ENCODE measurements at regions not wholly inside any gene's neighbourhood (a gene's known extent, or its start where the extent isn't known, plus 50 kb on each side); places are given as distances from the start of the nearest gene placed in this dataset.

DNA sequence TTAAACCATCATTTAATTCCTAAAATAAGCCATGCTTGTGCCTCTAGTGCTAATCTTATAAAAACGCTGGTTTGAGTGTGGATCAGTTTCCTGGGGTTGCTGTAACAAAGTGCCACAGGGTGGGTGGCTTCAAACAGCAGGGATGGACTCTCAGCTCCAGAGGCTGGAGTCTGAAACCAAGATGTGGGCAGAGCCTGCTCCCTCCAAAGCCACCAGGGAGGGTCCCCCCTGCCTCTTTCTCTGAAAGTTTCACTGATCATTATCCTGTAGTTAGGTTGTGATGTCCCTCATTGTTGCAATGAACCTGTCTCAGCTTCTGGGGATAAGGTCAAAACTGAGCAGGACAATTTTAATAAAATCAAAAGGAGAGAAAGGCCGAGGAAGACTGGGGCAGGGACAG is 251.9 kb upstream of the TCERG1L start:
- DNase-seq (ENCODE audit: low read depth) = no peak

DNA sequence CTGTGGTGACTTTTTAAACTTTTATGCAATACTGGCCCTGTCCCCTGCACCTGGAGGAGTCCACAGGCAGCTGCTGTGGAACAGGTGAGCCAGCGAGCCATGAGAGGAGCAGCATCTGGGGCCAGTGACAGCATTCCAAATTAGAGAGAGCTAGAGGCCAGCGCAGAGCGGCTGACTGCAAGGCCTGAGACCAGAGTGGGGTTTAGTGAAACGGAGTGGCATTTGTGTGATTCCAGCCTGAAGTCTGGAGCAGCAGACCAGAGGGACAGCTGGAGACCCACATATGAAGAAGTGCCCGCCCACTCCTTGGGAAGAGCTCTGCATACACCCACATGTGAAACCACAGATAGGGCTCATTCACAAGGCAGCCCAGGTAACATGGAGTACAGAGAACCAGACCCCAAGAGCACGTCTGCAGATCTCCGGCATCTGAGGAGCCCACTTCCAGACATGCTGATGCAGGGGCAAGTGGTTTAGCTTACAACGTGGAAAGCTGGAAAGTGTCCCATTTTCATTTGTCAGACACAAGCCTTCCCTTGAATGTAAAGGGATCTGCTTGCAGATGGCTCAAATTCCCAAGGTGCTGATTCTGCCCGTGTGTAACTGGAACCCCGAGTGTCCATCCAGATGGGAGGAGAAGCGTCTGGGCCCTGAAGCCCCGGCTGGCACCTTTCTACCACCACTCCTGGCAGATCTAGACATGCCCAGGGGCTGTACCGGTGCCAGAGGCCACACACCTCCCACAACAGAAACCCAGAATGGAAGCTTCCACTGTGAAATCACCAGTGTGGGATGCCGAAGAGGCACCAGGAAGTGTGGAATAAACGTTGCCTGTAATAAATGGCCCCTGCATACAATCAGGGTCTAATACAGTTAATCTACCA is 256.0 kb upstream of the TCERG1L start:
- DNase-seq (ENCODE audit: low read depth) = no peak

DNA sequence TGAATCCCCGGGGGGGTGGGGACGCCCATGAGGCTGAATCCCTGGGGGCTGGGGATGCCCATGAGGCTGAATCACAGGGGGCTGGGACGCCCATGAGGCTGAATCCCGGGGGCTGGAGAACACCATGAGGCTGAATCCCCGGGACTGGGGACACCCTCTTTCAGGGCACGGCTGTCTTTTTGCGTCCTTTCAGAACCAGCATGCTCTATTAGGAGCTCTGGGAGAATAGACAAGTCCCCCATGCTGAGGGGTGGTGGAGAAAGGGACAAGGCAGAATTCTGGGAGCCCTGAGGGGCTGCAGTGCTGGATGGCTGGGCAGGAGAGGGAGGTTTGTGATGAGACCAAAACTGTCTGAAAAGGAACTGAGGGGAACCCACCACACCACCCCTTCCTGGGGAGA is 257.3 kb upstream of the TCERG1L start:
- no peak for DNase-seq (ENCODE audit: low read depth)

DNA sequence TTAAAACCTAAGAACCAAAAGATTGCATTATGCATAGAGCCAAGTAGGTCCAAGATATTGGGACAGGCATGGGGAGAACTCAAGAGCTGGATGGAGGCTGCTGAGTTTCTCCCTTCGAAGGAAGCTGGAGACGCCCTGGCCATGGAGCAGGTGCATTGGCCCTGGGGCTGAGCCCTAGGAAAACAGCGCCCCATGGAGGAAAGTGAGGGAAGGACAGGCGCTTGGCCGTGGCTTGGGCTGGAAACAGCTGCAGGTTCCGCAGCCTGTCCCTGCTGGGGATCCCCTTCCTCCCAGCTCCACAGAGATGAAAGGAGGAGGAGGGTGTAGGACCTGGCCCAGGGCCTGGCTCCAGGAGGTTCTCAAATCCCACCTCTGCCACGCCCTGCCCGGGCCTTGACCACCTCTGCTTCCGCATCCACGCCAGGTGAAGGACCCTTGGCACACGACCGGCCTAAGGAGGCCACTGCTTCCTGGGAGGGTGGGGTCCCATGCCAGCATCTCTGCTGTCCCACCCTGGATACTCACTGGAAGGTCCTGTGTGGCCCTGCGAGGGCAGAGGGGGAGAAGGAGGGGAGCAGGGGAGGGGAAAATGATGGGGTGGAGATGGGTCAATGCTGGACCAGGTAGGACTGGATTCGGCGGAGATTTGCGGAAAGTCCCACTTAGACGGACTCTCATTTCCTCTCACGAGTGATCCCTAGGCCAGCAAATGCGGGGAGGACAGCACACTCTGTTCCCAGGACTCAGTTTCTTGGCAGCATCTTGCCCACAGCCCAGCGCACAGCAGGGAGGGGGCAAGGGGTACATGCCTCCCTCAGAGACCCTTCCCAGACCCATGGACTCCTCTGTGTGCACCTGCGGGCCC is 258.6 kb upstream of the TCERG1L start:
- DNase-seq (ENCODE audit: low read depth) = no peak

DNA sequence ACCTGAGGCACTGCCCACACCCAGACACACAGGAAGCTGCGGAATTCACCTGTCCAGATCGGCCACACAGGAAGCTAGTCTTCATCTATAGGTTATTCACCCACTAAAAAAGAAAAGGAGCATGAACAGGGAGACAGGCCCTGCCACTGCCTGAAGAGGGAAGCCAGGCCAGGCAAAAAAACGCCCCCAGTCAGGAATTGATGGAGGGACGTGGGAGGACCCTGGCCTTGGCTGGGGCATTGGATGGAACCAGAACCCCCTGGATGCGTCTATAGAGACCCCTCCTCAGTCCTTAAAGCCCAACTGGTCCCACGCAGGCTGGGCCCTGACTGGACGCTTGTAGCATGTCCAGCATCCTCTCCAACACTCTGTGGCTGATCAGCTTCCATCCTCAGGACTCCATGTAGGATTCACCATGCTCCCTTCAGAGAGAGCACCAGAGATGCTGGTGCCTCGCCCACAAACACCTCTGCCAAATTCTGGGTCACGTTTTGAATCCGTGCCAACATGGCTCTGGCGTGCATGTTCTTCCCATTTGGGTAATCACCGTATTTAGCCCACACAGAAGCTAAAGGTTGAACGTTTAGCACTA is 259.3 kb upstream of the TCERG1L start:
- no peak for DNase-seq (ENCODE audit: low read depth)

DNA sequence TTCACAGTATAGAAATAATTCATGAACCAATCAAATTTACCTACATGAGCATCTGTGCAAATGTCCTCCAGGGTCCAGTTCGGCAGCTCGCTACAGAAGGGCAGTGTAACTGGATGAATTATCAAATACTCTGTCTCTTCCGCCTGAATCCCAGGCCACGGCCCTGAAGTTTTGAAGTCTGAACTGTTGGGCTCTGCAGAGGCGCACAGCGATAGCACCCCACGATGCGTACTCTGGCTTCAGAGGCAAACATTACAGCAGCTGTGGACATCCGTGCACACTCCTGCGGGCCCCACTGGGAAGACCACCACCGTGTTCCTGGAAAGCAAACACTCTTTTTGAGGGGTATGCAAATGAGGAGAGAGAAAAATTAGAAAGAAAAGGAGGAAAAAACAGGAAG is 259.8 kb upstream of the TCERG1L start:
- DNase-seq (ENCODE audit: low read depth) = no peak

DNA sequence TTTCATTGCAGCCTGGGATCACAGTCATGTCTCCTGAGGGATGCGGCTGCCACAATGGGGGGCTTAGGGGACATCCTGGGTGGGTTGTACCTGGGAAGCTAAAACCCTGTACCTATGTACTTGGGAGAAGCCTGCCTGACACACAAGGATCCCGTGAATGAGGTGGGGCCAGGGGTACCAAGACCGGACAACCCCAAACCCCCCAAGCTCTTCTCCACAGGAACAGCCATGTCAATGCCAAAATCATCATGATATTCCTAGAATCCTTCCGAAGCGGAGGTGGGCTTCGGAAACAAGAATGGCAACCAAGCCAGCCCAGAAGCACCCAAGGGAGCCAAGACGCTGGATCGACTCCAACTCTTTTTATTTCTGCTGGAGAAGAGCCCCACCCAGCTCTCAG is 260.3 kb upstream of the TCERG1L start:
- DNase-seq (ENCODE audit: low read depth) = no peak

DNA sequence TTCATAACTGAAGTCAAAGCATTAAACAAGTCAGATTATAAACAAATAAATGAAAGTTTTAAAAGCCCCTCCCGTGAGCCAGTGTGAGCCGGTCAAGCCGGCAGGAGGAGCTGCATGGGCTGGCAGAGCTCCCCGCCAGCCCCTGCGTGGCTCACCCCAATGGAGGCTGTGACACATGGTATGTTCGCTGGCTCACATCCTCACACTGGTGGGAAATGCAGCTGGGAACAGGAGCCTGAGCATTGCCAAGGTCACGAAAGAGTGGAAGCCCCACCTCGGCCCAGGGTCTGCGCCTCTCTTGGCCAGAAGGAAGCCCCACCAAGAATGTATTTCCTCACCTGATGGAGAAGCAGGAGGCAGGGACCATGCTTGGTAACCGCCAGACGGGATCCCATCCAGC is 261.7 kb upstream of the TCERG1L start:
- no peak for DNase-seq (ENCODE audit: low read depth)

DNA sequence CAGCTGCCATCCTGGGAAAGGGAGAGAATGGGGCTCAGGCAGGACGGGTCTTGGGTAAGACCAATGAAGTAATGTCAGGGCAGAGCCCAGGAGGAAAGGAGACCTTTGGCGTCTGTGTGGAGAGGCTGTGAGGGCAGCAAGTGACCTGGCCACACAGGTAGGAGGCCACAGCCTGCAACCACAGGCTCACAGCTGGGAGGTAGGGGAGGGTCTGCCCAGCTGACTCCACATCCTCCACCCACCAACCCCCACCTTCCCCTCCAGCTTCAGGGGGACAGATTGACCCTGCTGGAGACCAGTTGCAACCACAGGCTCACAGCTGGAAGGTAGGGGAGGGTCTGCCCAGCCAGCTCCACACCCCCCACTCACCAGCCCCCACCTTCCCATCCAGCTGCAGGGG is 262.2 kb upstream of the TCERG1L start:
- DNase-seq (ENCODE audit: low read depth) = no peak

DNA sequence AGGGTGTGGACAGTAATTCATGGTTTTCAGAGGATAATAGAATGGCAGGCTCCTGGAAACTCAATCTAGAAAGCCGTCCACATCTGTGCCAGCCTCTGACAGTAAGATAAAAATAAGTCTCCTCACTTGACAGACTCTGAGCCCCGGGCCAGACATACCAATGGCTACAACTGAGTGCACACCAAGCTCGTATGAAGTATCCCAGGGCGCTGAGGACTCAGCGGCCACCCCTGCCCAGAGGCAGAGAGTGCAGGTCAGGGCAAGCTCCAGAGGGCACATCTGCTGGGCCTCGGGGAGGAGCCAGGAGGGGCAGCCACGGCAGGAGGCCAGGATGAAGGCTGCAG is 262.8 kb upstream of the TCERG1L start:
- no peak for DNase-seq (ENCODE audit: low read depth)

DNA sequence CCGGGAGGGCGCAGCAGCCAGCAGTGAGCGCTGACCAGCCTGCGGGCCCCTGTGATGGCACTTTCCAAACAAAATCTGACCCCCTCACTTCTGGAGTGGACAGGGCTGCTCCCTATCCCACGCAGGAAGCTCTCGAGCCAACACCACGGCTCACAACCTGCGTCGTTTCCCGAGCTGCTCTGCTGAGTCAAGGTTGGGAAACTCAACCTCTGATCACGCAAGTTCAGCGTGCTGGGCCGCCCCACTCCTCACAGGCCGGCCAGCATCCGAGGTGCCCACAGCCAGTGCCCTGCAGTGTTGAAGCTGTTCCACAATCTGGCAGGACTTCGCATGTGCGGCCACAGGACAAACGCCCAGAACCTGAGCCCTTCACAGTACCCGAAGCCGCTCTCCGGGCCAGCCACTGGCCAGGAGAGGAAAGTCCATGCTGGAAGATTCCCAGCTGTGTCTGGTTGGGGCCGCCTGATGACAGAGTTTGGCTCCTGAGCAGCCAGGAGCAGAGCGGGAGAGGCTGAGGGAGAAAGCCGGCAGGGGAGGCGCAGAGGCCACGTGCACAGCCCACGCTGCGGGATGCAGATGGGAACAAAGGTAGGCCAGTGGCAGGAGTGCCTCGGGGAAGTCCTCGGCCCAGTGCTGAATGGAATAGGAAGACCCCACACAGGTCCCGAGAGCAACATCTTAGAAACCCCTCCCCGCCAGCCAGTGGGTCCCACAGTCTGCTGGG is 263.3 kb upstream of the TCERG1L start:
- DNase-seq (ENCODE audit: low read depth) = no peak

DNA sequence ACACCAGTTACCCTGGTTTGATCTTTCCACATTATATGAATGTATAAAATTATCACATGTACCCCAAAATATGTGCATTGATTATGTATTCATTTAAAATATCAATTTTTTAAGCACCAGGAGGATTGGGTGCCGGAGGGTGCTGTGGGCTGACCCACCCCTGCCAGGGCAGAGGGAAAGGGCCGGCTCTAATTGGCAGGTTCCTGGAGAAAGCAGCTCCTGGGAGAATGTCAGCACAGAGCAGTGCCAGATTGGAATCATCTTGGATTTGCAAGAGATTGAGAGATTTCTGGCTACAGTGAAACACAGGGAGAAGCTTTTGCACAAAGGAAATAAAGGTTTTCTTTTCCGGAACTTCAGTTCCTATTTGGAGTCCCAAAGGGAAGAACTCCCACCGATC is 264.4 kb upstream of the TCERG1L start:
- no peak for DNase-seq (ENCODE audit: low read depth)

DNA sequence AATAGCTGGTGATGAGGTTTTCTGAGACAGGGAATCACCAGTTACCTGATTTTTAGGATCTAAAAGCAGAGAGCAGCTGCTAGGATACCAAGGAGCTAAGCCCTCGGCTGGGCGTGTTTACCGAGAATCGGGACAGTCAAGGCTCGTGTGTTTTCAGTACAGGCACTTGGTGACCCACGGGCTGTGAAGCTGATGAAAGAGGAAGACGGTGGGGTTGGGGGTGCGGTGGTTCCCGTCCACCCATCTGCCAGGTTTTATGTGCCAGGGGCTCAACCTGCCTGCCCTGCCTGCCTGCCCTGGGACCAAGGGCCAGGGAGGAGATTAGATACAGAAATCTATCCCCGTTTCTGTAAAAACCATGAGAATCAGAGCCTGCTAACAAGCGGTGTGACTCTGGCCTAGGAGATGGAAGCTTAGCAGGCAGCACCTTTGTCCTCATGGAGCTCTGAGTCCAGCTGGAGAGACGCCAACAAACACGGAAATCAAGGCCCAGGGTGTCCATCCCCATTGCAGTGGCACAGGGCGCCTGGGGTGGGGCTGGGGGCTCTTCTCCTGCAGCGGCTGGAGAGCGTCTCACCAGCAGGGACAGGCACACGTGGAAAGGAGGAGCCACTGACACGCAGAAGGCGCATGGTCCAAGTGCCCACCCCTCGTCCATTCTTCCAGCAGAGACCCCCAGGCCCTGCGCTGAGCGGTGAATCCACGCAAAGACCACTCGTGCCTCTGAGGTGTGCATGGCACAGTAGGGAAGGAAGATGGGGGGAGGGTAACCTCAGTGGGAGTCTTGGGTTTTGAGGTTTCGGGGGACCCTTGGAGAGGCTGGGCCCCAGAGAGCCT is 265.0 kb upstream of the TCERG1L start:
- DNase-seq (ENCODE audit: low read depth) = no peak

DNA sequence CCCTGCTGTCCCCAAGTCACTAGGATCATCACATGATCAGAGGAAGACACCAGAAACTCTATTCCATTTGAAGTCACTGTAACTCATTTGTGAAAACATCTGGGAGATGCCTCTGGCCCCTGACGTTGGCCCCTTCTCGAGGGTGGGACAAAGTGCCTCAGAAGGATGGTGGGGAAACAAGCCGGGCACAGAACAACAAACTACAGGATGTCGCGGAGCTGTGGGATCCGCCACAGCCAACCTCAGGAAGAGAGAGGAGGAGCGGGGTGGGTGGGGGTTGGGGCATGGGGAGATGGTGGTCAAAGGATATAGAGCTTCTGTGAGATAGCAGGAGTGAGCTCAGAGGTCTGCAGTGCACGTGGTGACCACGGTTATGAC is 265.6 kb upstream of the TCERG1L start:
- DNase-seq (ENCODE audit: low read depth) = no peak

DNA sequence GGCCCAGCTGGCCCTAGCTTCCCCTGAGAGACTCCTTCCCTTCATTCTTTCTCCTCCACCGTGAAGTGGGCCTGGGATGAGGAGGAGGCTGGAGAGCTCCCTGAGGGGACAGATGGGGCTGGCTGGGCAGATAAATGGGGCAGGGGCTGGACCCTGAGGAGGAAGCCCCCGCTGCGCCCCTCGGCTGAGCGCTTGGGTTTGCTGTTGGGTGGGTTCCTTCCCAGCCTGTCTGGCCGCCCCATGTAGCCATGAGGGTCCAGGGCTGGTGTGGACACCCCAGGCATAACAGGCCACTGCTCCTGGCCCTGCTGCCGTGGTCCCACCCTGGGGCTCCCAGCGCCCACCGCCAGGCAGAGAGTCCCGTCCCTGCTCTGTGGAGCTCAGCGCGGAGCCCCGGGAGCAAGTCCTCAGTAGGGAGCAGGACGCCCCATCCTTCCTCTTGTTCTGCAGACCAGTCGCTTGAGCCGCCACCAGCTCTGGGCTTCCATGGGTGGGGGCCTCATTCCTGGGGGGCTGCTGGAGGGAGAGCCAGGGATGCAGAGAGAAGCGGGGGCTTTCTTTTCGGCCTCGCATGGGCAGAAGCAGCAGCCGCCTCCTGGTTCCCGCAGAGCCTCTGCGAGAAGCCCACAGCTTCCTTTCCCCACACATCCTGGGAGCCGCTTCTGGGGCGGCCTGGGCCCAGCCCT is 266.4 kb upstream of the TCERG1L start:
- DNase-seq (ENCODE audit: low read depth) = no peak

DNA sequence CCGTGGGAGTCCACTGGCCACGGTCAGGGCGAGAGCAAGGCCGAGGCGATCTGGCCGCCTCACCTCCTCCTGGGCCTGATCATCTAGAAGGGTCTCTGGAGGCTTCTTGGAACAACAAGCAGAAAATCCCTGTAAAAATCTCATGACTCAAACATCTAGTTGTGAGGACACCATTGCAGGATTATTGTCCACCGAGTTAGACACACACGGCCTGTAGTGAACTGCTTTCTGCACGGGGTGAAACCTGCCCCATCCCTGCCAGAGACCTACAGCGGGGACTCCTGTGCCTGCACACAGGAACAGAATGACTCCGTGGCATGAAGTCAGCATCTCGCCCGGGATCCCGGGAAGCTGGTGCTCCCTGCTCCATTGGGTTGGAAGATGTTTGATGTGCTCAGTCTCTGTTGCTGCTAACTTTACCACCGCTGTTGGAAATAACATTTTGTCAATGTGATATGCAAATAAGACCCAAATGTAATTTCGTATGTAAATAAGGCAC is 267.0 kb upstream of the TCERG1L start:
- no peak for DNase-seq (ENCODE audit: low read depth)

DNA sequence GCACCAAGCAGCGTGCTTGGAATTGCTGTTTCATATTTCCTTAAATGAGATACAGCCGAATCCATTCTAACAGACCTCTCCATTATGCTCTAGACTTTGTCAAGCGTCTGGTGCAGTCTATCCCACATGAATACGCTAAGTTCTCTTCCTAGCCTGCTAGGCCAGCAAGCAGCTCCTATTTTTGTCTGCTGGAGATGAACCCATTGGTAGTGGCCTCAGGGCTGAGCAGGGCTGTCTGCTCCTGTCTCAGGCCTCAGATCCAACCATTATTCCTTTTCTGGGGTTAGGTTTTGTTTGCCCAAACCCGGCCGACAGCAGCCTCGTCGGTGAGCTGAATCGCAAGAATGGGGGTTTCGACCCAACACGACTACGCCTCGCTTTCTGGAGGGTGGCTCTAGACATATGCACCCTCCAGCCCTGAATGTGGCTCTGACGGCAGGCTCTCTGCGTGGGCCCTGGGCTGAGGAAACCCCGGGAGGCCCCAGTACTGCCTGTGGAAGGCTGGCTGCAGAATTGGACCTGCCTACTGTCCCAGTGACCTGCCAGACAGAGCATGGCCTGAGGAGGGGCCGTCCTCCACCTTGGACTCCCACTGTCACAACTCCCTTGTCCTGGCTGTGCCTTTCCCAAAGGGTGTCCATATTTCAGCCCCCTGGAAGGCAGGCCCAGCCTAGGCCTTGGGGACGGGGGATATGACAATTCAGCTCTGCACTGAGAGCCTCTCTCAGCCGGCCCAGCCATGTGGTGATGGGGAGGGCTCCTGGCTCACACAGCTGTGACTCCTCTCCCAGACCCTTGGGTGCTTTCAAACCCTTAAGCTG is 267.9 kb upstream of the TCERG1L start:
- DNase-seq (ENCODE audit: low read depth) = no peak

DNA sequence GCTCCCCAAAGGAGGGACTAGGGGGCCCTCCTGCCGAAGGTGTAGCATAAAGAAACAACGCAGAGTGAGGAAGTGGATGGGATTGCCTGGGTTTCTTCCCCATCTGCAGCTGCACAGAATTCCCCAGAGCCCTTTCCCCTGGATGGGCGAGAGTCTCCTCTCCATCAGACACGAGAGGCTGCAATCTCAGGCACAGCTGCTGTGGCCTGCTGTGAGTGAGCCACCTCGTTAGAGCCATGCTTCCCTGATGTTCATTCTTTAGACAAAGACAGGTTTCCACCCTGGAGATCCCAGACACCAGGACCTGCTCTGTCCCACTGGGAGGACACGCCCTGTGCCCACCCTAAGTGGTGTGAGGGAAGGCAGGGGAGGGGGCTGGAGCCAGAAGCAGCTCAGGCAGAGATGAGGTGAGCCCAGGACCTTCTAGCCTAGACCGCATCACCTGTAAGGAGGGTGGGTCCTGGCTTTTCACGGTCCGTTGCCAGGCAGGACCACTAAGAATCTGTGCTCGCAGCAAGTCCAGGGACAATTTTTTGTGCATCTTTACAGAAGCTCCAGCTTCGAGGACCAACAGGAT is 268.6 kb upstream of the TCERG1L start:
- DNase-seq (ENCODE audit: low read depth) = no peak

DNA sequence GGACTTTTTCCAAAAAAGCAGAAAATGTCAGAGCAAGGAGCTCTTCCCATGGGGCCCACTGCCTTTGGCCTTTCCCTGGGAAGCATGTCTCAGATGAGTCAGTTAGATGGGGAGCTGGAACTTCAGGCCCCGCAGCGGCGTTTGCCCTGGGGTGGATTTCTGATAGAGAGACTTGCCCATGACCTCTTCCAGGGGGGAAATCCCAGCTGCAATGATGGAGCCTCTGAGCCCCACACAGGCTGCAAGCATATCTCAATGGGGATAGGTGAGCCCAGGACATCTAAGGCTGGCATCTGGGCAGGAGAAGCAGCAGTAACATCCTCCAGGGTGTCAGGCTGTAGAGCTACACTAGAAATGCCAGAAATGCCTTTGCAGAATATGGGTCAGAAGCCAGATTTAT is 269.2 kb upstream of the TCERG1L start:
- no peak for DNase-seq (ENCODE audit: low read depth)

All from CMK (cell line).